GM06990 (cell line): ENCODE measurements at regions not wholly inside any gene's neighbourhood (a gene's known extent, or its start where the extent isn't known, plus 50 kb on each side); places are given as distances from the start of the nearest gene placed in this dataset.

Source experiments
- DNase-seq: peaks from one replicate; pipeline ENCODE4 v3.0.0-alpha.2; 2011; ENCODE audit not compliant: insufficient read length; ENCODE audit errors: extremely low read depth
- H3K27me3 ChIP-seq: replicated peaks from 2 replicates; pipeline ENCODE4 v1.6.0; 2011; ENCODE audit warnings: low read length; ENCODE audit not compliant: control insufficient read depth, insufficient read depth
- H3K36me3 ChIP-seq: 2 replicates; pipeline ENCODE4 v1.5.1; 2011; ENCODE audit warnings: low read length; ENCODE audit not compliant: control insufficient read depth, insufficient read depth
- H3K4me3 ChIP-seq: replicated peaks from 2 replicates; pipeline ENCODE4 v1.5.1; 2011; ENCODE audit warnings: low read depth, mild to moderate bottlenecking, control low read depth, low read length
- CTCF ChIP-seq: IDR thresholded peaks from 2 replicates; pipeline ENCODE4 v1.5.1; 2011; ENCODE audit warnings: low read length, control low read depth, mild to moderate bottlenecking, inconsistent platforms; ENCODE audit not compliant: insufficient read depth, poor library complexity, severe bottlenecking

- Histone ChIP-seq H3K36me3 (no peaks in the 10 kb centered on the region), H3K27me3 (no peaks in the 10 kb centered on the region), H3K4me3 (no peak overlapping the region)
- DNase-seq = no peak
- TF ChIP-seq CTCF = no peak
These were observed 507.8 kb upstream of the ZNF608 start for GRCh38 chr5:125254267-125254666.

- DNase-seq = no peak
- TF ChIP-seq CTCF = no peak
These were observed 509.9 kb upstream of the ZNF608 start for GRCh38 chr5:125256296-125256695.

GRCh38 chr5:125257057-125257972, 510.9 kb upstream of the ZNF608 start:
- no peaks in the 10 kb centered on the region for H3K36me3 ChIP-seq
- H3K4me3 ChIP-seq = no peak overlapping the region
- no peaks in the 10 kb centered on the region for H3K27me3 ChIP-seq
- no peak for DNase-seq
- TF ChIP-seq CTCF = no peak

More at GRCh38 chr5:125256296-125256695, 509.9 kb upstream of the ZNF608 start:
- Histone ChIP-seq H3K4me3 (no peak overlapping the region), H3K27me3 (no peaks in the 10 kb centered on the region), H3K36me3 (no peaks in the 10 kb centered on the region)

GRCh38 chr5:125257997-125258396, 511.6 kb upstream of the ZNF608 start:
- Histone ChIP-seq H3K36me3 (no peaks in the 10 kb centered on the region), H3K27me3 (no peaks in the 10 kb centered on the region), H3K4me3 (no peak overlapping the region)
- TF ChIP-seq CTCF = no peak
- DNase-seq = no peak

- Histone ChIP-seq H3K27me3 (no peaks in the 10 kb centered on the region), H3K36me3 (no peaks in the 10 kb centered on the region), H3K4me3 (no peak overlapping the region)
- DNase-seq = no peak
- no peak for TF ChIP-seq CTCF
These were observed 512.2 kb upstream of the ZNF608 start for GRCh38 chr5:125258615-125259014.
